Inferior parietal cortex (tissue), 1 donor: ENCODE measurements at regions not wholly inside any gene's neighbourhood (a gene's known extent, or its start where the extent isn't known, plus 50 kb on each side); places are given as distances from the start of the nearest gene placed in this dataset.

Experiments used
- DNase-seq: peaks from one replicate; pipeline ENCODE4 v3.0.0-alpha.2; 2016; ENCODE audit errors: extremely low spot score

DNA sequence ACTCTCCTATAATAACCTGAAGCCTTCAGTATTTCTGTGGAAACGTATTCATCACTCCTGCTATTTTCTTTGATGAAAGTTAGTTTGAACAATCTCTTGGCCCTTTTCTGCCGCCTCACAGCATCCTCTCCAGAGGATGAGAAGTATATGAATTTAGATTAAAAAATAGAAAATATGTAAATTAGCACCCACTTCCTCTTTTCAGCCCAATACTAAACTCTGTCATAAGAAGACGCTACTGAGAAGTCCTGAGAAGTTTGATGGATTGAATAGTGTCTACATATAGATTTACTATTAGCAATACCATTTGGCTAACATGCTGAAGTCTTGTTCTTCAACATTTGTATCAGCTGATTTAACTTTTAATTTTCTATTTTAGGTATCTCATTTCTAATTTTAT is 526.4 kb upstream of the SPHKAP start:
- DNase-seq = no peak

- no peak for DNase-seq
Measured at GRCh38 chr2:228705318-228705717, 523.8 kb upstream of the SPHKAP start.

- no peak for DNase-seq
Measured at GRCh38 chr2:228703152-228703551, 521.7 kb upstream of the SPHKAP start.

DNA sequence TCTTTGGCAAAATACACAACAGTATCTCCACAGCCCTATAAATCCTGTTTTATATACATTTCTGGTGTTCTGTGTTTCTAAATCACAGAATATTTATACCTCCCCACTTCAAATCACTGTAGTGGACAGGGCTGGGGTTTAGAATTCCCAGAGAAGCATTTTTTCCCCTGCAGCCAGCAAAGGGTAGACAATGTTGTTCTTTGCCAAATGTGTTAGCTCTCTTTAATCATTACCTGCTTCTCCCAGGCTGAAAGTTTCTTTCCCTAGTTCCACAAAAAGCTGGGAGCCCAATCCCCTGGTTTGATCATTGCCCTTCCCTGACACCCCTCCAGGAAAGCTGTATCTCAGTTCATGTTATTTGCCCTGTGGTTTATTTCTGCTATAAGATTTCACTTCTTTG is 520.0 kb upstream of the SPHKAP start:
- DNase-seq = no peak

- no peak for DNase-seq
Measured at GRCh38 chr2:228700638-228701037, 519.2 kb upstream of the SPHKAP start.

DNA sequence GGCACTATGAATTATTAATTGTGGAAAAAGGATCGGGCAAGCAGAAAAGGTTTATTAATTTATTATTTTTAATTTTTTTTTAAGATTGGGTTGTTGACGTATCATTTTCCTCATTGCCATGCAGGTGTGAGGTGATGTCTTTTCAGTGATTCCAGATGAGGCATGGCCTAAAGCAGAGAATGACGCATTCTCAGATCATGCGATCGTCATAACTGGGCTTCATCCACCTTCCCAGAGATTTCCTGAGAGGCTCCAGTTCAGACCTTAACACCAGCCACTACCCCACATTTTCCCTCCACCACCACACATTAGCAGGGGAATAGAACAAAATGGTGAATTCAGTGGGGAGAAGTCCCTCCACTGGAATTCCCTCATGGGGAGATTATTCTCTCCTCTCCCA is 518.4 kb upstream of the SPHKAP start:
- no peak for DNase-seq

DNA sequence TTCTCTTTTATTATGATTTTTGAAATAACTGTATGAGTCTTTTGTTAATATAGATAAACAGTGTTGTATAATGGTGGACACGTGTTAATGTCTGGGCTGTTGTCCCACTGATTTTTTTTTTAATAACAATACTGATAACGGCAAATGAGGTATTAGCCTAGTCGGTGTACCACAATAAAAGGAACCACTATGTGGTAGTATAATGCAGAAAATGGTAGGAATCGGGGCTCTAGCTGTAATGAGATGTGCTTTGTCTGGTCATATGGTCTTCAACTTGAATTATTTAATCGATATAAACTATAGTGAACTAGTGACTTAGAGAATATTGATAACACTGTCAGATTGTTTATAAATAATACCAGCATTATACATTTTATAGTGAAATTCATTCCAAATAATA is 517.9 kb upstream of the SPHKAP start:
- DNase-seq = no peak

DNA sequence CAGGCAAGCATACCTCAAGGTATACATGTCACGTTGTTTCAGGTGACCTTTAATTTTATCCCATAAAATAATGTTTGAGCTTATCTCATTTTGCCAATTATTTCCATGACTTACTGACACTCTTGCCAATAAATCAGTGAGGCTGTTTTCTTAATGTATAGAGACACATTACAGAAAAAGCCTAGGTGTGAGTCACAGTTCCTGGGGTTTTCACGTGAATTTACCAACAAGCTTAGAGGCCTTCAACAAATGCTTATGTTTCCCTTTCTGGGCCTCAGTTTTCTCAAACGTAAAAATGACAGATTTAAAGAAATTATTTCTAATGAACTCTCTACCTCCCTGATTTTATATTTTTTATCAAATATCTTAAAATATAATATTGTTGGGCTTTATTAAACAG is 517.5 kb upstream of the SPHKAP start:
- DNase-seq = no peak

- no peak for DNase-seq
Measured at GRCh38 chr2:228697456-228697855, 516.0 kb upstream of the SPHKAP start.

DNA sequence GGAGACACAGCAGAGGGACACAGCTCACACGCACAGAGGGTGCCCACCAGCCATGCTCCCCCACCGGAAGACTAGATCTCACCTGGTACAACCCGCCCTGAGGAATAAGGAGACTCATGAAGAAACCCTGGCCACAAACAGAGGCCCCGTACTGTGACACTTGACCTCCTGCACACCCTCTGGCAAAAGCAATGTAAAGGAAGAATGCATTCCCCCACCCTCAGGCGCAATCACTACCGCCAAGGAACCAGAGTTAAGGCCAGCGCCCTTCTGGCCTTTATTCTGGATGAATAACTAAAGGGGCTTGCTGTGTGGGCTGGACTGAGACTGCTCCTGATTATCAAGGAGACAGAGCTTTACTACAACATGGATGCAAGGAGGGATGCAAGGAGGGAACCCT is 509.2 kb upstream of the SPHKAP start:
- DNase-seq = no peak

- no peak for DNase-seq
Measured at GRCh38 chr2:228689053-228689452, 507.6 kb upstream of the SPHKAP start.

DNA sequence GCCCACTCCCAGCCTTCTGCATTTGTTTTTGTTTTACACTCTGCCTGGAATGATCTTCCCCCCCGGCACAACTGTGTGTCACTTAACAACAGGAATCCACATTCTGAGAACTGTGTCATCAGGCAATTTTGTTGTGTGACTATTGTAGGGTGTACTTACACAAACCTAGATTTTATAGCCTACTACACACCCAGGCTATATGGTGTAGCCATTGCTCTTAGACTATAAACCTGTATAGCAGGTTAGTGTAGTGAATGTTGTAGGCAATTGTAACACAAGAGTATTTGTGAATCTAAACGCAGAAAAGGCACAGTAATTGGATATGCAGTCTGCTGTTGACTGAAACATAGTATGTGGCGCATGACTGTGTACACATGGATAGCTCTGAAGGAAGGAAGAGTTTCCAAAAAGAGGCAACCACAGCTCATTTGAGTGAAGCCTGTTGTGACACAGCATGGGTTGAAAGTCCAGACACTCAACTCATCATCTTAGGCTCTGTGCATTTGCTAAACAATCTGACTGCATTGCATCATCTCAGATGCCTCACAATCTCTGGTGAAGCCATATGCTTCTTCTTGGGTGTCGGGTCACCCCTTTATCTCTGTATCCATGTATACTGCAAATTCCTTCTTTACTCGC is 506.6 kb upstream of the SPHKAP start:
- DNase-seq = no peak

- no peak for DNase-seq
Measured at GRCh38 chr2:228681979-228682378, 500.5 kb upstream of the SPHKAP start.

DNA sequence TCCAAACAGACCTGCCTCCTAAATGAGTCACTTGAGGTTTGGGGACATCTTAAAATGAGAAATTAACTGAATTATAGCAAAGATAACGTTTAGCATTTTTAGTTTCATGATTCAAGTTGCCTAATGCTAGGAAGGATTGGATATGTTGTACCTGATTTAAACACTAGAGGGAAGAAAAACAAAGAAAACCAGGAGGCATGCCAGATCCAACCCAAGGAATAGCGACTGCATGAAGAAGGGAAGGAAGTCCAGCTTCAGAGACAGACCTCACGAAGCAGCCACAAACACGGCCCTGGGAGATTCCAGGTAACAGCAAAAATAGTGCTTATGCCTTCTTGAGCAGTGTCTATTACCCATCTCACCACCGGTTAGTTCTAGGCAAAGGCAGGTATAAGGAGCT is 499.9 kb upstream of the SPHKAP start:
- DNase-seq = peak; percentile 44

- no peak for DNase-seq
Measured at GRCh38 chr2:228678110-228678509, 496.6 kb upstream of the SPHKAP start.

- no peak for DNase-seq
Measured at GRCh38 chr2:228675646-228676045, 494.2 kb upstream of the SPHKAP start.

DNA sequence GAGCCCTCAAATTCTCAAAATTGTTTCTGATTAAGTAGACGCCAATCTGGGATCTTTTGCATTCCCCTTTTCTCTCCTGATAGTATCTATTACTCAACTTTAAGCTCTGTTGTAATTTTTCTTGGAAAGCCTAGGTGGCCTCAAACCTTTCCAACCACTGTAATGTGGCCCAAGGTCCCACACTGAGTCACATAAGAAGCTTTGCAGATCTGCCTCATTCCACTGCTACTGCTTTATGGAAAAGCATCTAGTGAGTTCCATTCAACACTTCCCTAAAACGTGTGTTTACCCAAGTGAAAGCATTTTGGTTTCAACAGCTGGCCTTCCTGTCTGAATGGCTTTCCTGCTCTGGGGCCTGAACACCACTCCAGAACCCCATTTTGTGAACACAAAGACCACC is 493.6 kb upstream of the SPHKAP start:
- no peak for DNase-seq

GRCh38 chr2:228673876-228674554 is 492.5 kb upstream of the SPHKAP start:
- DNase-seq = no peak

DNA sequence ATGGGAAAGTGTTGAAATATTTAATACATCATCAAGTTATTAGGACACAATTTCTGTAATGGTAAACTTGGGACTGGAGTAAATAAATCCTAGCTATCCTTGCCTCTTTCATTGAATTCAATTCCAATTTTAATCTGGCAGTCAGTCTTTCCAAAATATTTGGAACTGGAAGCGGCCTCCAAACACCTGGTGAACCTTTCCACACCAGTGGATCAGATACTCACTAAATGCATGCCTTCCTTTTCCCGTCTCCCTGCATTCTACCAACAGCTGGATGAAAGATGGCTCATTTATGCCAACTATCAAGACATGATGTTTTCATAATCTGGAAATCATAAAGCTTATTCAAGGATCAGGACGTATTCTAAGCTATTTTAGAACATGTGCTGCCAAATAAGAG is 488.2 kb upstream of the SPHKAP start:
- DNase-seq = no peak

- DNase-seq = no peak
Measured at GRCh38 chr2:228665232-228665631, 483.7 kb upstream of the SPHKAP start.

GRCh38 chr2:228658998-228659397 is 477.5 kb upstream of the SPHKAP start:
- no peak for DNase-seq

GRCh38 chr2:228657807-228658402 is 476.4 kb upstream of the SPHKAP start:
- peak; percentile 66 for DNase-seq

GRCh38 chr2:228655331-228655730 is 473.8 kb upstream of the SPHKAP start:
- DNase-seq = no peak
